HG03432 (cell line): ENCODE measurements at regions not wholly inside any gene's neighbourhood (a gene's known extent, or its start where the extent isn't known, plus 50 kb on each side); places are given as distances from the start of the nearest gene placed in this dataset.

Experiments used
- ATAC-seq: cut with Tn5 transposase; IDR thresholded peaks from one replicate; pipeline ENCODE4 v1.9.1; 2021; ENCODE audit warnings: mild to moderate bottlenecking, moderate library complexity; ENCODE audit not compliant: unreplicated experiment

GRCh38 chr16:52805559-52806168 lies 247.0 kb downstream of the CHD9NB start:
- no peak for ATAC-seq

GRCh38 chr16:52800432-52800831 lies 252.3 kb downstream of the CHD9NB start:
- ATAC-seq = no peak

DNA sequence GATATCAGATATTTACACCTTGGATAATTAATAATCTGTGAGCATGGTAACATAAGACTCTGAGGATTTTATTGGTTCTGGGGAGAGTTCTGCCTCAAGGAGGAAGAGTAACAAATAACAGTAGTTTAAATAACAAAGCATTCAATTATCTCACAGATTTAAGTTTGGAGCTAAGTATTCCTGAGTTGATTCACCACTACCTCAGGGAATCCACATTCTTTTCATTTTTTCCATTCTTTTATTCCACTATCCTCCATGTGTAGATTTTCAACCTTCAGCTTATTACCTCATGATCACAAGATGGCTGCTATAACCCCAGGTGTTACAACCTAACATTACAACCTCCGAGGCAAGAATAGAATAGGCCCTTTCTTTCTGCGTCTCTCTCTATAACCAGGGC lies 252.2 kb upstream of the TOX3 start:
- ATAC-seq = no peak

DNA sequence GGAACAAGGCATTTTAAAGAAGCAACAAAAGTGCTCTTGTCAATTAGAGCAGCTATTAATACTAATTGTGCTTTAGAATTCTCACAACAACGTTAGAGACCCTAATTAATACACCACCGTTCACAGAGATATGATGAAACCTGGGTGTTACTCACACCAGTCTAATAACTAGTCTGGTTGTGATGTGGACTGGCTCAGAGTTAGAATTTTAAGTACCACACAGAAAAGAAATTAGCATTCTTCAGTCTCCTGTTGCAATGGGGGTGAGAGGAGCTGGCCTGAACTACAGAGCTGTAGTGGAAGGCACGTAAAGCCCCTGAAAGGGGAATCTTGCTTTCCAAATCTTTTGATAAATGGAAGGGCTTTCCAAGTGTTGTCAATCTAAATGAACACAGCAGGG lies 240.8 kb upstream of the TOX3 start:
- no peak for ATAC-seq

DNA sequence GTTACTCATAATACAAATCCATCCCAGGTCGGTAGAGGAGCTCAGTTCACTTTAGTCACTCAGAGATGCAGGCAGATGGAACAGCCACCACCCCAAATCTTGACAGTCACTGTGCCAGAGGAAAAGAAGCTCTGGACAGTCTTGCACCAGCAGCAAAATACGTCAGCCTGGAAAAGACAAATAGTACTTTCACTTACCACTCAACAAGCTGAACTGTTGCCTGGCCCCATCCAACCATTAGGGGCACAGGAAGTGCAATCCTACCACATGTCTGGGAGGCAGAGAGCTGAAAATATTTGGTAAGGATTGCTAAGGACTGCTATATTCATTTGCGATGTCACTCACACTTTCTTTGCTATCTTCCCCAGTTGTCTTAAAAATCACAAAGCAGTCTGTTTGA lies 239.1 kb upstream of the TOX3 start:
- no peak for ATAC-seq

- no peak for ATAC-seq
Measured at GRCh38 chr16:52785653-52786052, 238.7 kb upstream of the TOX3 start.

DNA sequence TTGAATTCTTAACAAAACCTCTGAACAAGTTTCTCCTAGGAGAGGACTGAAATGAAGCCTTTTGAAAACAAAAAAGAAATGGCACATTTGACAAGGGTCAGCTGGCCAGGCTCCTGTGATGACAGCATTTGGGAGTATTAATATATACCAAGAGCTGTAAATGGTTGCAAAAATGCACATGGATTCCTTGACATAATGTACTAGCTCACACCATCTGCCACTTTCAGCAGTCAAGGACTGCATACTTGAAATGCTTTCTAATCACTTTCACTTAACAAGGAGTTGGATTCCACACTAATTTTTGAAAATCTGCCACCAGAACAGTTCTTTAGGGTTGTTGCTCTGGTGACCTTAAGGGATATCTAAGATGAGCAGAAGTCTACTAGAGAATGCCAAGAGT lies 236.7 kb upstream of the TOX3 start:
- ATAC-seq = no peak

GRCh38 chr16:52781005-52781630 lies 234.2 kb upstream of the TOX3 start:
- ATAC-seq = no peak

- no peak for ATAC-seq
Measured at GRCh38 chr16:52773026-52773425, 226.1 kb upstream of the TOX3 start.

- ATAC-seq = no peak
Measured at GRCh38 chr16:52770828-52771227, 223.9 kb upstream of the TOX3 start.

DNA sequence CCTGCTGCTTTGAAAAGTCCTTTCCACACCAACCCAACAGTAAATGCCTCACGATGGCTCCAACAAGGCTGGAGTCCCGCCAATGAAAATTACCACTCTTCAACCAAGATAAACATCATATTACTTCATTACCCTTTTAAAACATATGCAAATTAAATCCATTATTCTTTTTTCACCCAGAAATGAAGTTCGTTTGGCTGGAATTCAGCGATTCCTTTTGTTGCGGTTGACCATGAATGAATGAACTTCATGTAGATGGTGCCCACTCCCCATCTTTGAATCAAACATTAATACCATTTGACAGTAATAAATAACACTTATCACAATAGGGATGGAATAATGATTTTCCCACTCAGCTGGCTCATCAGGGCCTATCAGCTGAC lies 211.5 kb upstream of the TOX3 start:
- ATAC-seq = no peak

DNA sequence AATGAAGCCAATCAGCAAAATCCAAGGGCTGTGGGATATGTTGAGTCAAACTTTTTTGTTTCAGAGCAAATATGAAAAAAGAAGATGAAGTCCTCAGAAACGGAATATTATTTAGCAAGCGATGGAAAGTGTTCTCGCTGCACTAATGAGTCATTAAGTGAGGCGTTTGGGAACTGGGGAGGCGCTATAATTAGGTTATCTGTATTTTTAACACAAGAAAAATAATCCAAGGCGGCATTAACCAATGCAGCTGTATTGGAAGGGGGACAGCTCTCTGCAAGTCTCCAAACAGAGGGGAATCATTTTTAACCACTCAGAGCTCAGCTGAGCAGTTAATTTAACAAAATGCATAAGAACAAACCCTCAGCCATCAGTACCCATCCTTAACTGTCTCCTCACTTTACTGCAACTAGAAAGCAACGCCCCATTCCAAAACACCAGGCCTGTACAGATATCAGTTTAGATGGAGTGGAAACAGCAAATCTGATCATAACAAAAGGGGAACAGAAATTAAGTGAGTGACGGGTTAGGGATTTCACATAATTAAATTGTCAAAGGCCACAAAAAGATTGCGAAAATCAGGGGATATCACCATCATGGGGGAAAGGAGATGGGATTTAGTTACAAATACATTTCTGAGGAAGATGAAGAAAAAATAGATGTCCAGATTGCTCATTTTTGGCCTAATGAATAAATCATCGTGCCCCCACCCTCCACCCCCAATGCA lies 211.0 kb upstream of the TOX3 start:
- no peak for ATAC-seq

- ATAC-seq = no peak
Measured at GRCh38 chr16:52756812-52757517, 210.0 kb upstream of the TOX3 start.

- no peak for ATAC-seq
Measured at GRCh38 chr16:52755396-52755795, 208.5 kb upstream of the TOX3 start.

- ATAC-seq = no peak
Measured at GRCh38 chr16:52751035-52751434, 204.1 kb upstream of the TOX3 start.

DNA sequence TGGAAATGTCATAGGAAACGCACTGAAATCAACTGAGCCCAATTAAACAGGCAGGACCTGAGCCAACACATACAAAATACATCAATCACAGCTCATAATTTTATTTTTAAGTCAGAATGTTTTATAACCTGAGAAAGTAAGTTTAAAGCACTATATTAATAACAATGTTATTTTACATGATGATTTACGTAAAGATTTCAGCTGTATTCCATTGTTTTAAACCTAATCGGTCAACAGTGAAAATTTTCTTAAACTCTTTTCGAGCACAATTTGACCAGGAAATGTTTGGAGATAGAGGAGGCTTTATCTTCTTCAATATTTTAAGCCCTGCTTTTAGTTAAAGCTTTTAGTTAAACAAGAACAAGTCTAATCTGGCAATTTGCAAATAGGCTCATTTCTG lies 201.8 kb upstream of the TOX3 start:
- ATAC-seq = no peak

DNA sequence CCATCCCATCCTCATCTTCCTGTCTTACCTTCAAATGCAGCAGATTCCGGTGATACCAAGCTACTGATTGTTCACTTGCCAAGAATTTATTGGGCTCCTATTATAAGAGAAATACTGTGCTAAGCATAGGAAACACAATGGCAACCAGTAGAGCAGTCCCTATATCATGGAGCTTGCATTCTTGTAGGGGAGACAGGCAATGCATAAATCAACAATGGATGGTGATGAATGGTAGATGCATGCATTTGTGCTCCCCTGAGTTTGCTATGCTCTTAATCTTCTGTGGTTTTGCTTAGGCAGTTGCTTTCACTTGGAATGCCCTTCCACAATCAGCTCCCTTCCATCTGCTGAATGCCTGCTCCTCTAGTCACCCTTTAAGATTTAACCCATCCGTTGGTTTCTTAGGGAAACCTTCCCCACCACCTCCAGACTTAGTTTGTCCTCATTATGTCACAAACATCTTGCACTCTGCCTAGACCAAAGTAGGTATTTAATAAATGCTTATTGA lies 200.2 kb upstream of the TOX3 start:
- ATAC-seq = no peak

DNA sequence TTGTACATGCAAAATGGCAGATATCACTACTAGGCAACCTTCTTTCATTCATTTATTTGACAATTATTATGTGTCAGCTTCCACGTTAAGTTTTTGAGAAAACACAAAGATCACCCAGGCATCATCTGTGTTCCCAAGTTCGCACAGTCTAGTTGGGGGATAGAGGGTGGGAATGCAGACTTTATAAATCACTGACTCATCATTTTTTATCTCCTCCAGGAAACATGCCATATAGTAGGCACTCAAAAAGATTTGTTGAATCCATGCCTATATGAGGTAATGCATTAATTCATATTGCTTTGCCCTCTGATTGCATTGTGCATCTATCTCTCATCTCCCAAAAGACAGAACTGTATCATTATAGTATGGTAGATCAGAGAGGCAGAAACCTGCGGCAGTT lies 196.8 kb upstream of the TOX3 start:
- ATAC-seq = no peak

DNA sequence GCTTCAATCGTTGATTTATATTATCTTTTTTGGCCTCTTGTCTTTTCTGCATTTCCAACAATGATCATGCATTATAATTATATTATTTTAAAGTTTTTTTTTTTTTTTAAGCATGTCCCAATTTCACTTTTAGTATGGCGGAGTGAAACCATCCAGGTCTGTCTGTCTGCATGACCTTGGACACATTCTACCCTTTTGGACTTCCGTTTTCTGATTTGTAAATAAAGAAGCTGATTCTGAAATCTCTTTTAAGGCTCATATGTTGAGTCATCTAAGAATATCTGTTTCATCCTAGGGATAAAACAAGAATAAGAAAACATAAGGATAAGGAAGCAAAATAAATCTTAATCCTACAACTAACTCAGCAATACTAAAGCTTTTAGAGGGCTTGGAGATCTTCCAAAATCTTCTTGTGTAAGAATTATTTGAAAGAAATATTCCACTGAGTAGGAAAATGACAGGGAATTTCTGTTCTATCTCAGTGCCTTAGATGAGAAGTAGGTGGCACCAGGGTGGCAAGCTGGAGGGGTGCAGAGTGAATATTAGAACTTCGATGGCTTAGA lies 195.7 kb upstream of the TOX3 start:
- ATAC-seq = no peak

DNA sequence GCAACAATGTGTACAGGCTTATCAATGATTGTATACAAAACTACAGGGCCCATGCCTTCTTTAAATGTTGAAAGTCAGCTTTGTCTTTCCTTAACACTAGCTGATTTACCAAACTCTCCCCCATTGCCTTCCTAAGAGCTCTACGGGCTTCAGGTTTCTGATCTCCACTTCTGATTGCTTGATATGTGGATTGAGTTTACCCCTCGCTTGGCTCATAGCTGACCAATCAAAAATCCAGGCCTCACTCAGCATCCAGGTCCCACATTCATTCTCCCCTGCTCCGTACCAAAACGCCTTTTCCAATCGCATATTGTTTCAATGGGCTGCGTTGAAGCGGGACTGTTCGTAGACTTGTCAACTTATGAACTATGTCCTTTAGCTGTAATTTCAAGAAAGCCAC lies 195.1 kb upstream of the TOX3 start:
- no peak for ATAC-seq

DNA sequence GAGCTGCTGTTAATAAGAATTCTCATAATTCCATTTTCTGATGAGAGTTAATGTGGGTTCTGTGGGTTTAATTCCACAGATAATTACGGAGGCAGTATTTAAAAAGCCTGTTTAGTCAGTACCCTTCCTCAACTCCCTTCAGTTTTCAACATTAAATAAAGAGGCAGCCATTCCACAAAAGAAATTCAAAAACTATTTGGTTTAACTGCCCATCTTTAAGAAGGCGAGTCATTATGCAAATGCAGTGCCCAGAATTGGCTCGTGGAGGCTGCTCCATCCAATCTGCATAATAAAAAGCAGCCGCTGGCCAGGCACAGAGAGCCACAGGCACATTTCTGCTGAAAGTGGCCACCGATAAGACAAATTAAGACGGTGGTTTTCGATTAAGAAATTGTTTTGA lies 194.4 kb upstream of the TOX3 start:
- ATAC-seq = no peak
